ENCODE measurements at regions not wholly inside any gene's neighbourhood (a gene's known extent, or its start where the extent isn't known, plus 50 kb on each side); places are given as distances from the start of the nearest gene placed in this dataset.

GRCh38 chr2:33873076-33873605 lies 274.0 kb upstream of the FAM98A start:
- TF ChIP-seq CTCF (IDR thresholded peaks at IDR 0.05; ENCODE audit: low read depth, low read length), result no peak
- no peak for TF ChIP-seq POLR2A (IDR thresholded peaks at IDR 0.05; ENCODE audit: extremely low read depth, insufficient read length)
